NCI-H446 treated with DMSO at 0.1 percent for 48 hours (cell line): ENCODE measurements at regions not wholly inside any gene's neighbourhood (a gene's known extent, or its start where the extent isn't known, plus 50 kb on each side); places are given as distances from the start of the nearest gene placed in this dataset.
"Not testable (repeated sequence)": the region's sequence is repeated elsewhere in the genome, so short reads cannot be mapped to it uniquely, and the experiment has no call there.

ENCODE experiments used
- DNase-seq: peaks from one replicate; lab custom pipeline; 2025; lab: John Stamatoyannopoulos, UW

- peak; percentile 82 for DNase-seq
Measured at GRCh38 chr6:103326760-103327757, 1532.7 kb downstream of the HACE1 start.

GRCh38 chr6:103313432-103313831, 1546.3 kb downstream of the HACE1 start:
- DNase-seq, result no peak

GRCh38 chr6:103294376-103294775, 1565.3 kb downstream of the HACE1 start:
- DNase-seq, result not testable (repeated sequence)

DNA sequence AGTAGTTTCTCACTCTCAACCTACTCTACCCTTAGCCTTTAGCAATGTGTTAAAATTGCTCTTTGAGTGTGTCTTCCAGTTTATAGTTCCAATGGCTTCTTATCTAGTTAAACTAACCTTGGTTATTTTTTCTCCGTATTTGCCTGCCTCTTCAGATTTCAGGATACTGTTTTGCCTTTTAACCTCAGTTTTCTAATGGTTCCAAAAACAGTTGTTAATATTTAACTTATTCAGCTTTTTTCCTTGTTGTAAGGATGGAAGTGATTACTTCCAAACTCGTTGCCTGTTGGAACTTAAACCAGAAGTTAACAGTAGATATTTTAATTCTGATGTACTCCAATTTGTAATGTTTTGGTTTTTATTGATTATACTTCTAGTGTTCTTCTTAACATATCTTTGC, 1574.9 kb downstream of the HACE1 start:
- no peak for DNase-seq

DNA sequence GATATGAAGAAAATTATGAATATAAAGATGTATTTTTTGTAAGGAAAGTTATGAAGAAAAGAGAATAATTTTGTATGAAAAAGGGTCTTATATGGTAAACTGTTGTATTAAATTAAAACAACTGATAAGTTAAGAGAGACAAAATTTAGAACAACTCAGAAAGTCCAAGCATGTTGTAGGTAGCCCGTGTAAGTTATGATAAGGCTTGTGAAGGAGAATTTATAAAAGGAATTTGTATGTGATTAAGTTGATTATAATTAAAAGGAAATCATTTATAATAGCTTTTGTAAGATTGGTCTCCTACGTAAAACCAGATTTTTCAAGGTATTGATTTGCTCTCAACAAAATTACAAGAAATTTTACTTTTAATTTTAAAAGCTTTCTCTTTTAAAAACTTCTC, 1579.3 kb downstream of the HACE1 start:
- DNase-seq, result no peak

DNA sequence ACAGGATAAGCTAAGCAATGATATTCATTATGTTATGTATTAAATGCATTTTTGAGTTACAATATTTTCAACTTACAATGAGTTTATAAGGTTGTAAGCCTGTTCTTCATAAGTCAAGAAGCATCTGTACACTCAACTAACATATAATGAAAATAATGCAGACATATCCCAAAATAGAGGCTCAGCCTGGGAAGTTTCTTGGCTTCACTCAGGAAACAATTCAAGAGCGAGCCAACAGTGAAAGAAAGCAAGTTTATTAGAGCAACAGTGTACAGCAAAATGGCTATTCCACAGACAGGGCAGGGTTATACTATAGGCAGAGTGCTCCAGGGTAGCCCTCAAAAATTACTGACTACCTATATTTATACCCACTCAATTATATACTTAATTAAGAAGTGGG, 1581.8 kb downstream of the HACE1 start:
- no peak for DNase-seq

DNA sequence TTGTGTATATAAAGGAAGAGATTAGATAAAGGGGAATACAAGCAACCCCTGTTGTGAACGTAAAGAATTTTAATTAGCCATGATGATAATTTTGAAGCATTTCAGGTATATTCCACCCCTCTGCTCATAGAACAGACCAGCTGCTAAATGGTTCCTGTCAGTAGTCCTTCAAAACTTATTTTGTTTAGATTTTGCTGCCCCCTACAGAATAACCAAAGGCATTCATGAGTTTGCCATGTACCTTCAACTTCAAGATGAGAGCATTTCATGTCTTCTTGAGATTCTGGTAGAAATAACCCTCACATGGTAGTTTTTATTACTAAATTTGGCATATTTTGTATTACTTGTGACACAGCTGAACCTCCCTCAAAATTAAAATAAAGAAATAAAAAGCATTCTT, 1586.7 kb downstream of the HACE1 start:
- peak; percentile 35 for DNase-seq

DNA sequence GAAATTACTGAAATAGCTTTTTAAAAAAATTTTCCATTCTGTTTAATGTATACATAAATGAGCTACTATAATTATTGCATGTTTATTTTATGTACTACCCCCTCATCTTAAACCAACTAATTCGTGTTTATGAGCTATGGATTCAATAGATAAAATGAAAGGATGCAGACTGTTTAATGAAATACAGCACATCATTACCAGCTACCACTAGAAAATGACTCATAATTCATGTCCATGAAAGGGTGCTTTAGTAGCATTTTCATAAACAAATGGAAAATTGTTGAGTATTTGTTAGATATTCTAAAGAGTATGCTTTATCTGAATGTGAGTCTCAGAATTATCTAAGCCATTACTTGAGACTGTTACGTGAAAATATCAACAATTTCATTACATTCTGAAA, 1590.1 kb downstream of the HACE1 start:
- DNase-seq, result no peak

- DNase-seq, result no peak
Measured at GRCh38 chr6:103268335-103268734, 1591.4 kb downstream of the HACE1 start.

DNA sequence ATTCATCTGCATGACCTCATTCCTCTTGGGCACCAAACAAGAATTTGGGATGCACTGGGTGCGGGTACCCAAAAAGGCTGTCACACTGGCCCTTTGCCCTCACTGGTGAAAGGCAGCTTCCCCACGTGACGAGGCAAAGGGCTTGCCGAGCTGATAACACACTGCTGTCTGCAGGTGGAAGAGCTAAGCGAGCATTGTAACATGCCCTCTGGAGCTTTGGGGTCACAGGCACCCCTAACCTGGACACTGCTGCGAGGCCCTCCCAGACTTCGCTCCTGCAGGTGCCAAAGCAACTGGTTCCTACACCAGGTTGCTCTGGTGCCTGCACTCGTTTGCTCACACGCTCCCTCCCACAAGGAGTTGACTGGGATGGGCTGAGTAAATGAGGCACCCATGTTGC, 1595.7 kb downstream of the HACE1 start:
- DNase-seq, result no peak

DNA sequence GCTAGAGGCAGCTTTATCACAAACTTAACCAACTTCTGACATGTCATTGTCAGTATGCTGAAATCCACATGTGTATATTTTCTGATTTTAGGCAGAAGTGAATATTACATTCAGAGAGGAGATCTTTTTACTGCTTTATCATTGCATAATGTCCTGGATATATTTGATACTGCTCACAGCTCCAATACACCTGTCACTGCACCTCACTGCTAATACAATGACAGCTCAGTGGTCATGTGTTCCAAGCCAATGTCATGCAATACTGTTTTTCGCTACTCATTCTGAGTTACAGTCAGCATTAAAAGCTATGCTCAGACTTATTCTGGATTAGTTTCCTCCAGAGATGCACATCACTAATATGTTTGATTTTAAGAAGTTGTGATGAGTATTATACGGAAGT, 1604.6 kb downstream of the HACE1 start:
- no peak for DNase-seq

DNA sequence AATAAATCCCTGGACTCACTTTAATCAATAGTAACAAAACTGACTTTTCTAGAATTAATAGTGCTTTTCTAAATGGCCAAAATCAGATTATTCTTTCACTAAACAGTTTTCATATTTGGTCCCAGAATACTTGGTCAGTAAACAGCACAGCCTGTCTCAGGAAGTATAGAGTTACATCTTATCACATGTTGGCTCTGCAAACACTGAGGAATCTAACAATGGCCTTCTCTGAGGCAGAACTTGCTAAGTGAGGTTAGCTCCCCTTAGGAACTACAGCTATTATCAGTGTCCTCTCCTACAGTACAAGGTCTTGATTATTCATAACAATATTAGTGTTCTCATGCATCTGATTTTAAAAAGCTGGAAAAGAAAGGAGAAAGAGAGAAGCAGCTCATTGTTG, 1622.8 kb downstream of the HACE1 start:
- no peak for DNase-seq

DNA sequence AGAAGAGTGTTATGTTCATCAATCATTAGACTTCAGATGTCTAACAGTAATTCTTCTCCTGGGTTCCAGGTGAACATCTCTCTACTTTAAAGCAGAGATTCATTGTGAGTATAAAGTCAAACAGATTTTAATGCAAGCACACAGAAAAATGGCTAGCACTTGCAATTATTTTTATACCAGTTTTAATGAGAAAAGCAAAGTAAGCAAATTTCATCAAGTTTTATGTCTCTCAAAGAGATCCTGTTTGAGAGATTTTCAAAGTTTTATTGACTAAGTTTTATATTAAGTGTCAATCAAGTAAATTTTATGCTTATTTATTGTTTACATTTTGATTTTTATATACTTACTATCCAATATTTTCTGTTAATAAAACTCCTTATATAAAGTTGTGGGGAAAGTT, 1628.5 kb downstream of the HACE1 start:
- no peak for DNase-seq

DNA sequence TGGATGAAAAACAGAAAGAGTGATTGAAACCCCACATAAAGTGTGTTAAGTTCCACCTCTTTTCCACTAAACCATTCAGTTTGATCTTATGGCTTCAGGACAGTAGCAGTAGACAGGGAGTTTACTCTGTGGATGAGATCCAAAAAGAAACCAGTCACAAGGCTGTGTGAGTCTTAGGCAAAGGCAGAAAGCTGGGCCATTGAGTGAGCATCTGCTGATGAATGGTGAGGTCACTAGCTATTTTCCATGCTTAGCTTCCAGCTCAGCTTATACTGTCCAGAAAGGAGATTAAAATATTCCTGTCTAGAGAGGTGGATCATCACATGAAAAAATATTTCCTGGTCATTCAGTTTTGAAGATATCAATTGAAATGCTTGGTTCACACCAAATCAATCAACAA, 1643.9 kb downstream of the HACE1 start:
- no peak for DNase-seq

- no peak for DNase-seq
Measured at GRCh38 chr6:103210686-103211085, 1649.0 kb downstream of the HACE1 start.

DNA sequence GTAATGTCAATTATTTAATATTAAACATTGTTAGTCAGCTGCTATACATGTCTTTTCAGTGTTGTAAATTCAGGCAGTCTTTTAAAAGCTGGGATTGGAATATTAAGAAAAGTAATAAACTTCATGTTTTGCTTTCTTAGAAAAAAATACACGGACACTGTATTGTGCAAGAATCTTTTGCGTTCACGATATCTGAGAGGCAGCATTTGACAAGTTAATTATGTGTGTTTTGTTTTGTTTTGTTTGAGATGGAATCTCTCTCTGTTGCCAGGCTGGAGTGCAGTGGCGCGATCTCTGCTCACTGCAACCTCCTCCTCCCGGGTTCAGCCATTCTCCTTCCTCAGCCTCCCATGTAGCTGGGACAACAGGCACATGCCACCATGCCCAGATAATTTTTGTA, 1661.3 kb downstream of the HACE1 start:
- no peak for DNase-seq

DNA sequence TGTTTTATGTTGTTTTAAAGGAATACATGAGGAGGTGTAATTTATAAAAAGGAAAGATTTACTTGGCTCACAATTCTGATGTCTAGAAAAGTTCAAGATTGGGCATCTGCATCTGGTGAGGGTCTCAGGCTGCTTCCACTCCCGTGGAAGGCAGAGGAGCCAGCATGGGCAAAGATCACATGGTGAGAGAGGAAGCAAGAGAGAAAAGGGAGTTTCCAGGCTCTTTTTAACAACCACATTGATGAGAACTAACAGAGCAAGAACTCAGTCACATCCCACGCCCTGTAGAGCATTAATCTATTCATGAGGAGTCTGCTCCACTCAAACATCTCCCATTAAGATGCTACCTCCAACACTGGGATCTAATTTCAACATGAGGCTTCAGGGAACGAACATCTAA, 1666.3 kb downstream of the HACE1 start:
- no peak for DNase-seq

DNA sequence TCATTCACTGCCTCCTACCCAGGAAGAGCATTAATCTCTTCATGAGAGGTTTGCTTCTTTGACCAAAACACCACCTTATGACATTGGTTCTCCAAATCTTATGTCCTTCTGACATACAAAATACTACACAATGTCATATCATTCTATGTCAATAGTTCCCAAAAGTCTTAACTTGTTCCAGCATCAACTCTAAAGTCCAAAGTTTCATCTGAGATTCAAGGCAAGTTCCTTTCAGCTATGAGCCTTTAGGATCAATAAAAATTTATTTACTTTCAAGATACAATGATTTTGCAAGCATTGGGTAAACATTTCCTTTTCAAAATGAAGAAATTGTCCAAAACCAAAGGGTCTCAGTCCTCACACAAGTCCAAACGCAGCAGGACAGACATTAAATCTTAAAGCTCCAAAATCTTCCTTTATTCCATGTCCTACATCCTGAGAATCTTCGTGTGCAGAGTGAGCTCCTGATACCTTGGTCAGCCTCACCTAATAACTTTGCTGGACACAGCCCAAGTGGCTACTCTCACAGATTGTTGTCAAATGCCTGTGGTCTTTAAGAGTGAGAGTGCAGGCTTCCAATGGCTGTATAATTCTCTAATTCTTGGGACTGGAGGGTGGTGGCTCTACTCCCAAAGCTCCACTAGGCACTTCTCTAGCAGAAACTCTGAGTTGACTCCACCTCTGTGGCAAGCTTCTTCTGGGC, 1668.2 kb downstream of the HACE1 start:
- no peak for DNase-seq

DNA sequence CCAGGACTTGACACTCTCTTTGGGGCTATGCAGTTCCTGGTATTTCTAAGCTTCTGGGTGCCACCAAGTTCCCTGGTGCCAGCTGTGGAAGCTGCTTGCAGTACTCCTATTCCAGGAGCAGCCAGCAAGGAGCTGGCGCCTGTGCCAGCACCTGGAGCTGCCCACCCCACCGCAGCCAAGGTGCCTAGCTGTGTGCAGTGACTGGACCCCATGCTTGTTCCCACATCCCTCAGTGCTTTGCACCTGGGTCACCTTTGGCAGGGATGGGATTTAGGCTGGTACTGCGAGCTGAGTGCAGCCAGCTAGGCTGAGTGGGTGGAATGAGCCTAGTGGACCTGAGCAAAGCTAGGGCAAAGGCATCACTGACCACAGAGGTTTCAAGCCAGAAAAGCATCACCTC, 1674.9 kb downstream of the HACE1 start:
- DNase-seq, result no peak

GRCh38 chr6:103183831-103184411, 1675.8 kb downstream of the HACE1 start:
- no peak for DNase-seq

GRCh38 chr6:103178193-103178592, 1681.5 kb downstream of the HACE1 start:
- DNase-seq, result no peak

GRCh38 chr6:103177791-103178190, 1681.9 kb downstream of the HACE1 start:
- DNase-seq, result peak; percentile 23

DNA sequence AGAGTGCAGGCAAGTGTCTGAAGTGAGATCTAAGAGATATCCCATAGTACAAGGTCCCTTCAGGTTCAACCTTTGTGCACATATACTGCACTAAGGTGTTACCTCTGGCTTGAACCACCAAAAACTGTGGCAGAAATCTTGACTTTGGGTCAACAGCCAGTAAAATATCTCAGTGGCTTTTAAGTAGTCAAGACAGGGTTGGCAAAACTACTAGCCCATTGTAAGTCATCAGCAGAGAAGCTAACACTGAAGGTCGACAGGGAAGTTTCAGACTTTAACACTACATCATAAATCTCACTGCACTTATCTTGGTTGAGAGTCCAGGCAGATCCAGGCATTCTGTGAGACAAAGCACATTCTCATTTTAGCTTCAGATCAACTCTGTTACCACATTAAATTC, 1684.7 kb downstream of the HACE1 start:
- DNase-seq, result no peak
